ENCODE measurements at regions not wholly inside any gene's neighbourhood (a gene's known extent, or its start where the extent isn't known, plus 50 kb on each side); places are given as distances from the start of the nearest gene placed in this dataset.
A peak's percentile ranks its signal among the peaks of the same experiment; 100 is the strongest.

GRCh38 chr2:234671716-234672115 is 174.8 kb upstream of the ARL4C start:
- no peak for DNase-seq (ENCODE audit: low read depth)
- TF ChIP-seq, protein P1, sequence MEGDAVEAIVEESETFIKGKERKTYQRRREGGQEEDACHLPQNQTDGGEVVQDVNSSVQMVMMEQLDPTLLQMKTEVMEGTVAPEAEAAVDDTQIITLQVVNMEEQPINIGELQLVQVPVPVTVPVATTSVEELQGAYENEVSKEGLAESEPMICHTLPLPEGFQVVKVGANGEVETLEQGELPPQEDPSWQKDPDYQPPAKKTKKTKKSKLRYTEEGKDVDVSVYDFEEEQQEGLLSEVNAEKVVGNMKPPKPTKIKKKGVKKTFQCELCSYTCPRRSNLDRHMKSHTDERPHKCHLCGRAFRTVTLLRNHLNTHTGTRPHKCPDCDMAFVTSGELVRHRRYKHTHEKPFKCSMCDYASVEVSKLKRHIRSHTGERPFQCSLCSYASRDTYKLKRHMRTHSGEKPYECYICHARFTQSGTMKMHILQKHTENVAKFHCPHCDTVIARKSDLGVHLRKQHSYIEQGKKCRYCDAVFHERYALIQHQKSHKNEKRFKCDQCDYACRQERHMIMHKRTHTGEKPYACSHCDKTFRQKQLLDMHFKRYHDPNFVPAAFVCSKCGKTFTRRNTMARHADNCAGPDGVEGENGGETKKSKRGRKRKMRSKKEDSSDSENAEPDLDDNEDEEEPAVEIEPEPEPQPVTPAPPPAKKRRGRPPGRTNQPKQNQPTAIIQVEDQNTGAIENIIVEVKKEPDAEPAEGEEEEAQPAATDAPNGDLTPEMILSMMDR (IDR thresholded peaks at IDR 0.05; ENCODE audit: insufficient read depth, low read depth, low read length, missing control alignments) = no peak
- no peak overlapping the region for H3K4me3 ChIP-seq (ENCODE audit: low read length)

DNA sequence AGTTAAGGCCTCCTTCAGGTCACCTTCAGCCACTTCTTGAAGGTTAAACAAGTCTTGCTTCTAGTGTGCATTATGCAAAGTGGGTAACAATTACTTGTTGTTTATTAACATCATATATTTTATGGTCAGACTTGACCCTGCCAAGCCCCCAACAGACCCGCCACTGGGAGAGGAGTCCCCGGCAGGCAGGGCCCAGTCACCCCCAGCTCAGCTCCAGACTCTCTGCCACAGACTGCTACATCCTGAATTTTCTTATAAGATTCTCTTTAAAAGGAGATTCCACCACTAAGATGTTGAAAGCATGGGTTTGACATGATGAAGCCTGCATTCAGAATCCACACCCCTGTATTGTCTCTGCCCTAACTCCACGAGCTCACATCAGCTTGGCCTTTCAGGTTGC is 174.3 kb upstream of the ARL4C start:
- no peak for DNase-seq (ENCODE audit: low read depth)

DNA sequence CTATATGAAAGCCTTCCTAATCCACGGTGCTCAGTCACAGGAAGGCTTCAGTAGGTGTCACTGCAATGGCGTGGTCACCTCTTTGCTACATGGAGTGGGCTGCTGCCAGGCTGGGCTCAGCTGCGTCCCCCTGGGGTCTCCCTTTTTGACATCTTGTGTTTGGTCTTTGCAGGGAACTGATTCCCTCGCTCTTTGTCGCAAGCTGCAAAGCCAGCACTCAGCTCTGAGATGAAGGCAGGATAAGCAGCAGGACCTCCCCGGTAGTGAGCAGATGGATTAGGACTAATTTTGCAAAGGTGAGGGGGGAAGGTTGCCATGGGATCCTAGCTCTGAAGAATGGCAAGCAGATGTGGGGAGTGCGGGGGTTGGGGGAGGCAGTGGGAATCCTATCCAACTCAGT is 173.9 kb upstream of the ARL4C start:
- TF ChIP-seq, protein P1 (IDR thresholded peaks at IDR 0.05; ENCODE audit: insufficient read depth, low read depth, low read length, missing control alignments) = no peak
- H3K4me3 ChIP-seq (ENCODE audit: low read length) = no peak overlapping the region
- no peak for DNase-seq (ENCODE audit: low read depth)

More for the DNA sequence above, 174.3 kb upstream of the ARL4C start:
- no peak overlapping the region for H3K4me3 ChIP-seq (ENCODE audit: low read length)
- TF ChIP-seq, protein P1 (IDR thresholded peaks at IDR 0.05; ENCODE audit: insufficient read depth, low read depth, low read length, missing control alignments) = no peak

- no peak overlapping the region for H3K4me3 ChIP-seq (ENCODE audit: low read length)
These were observed 173.2 kb upstream of the ARL4C start for GRCh38 chr2:234670052-234670451.

GRCh38 chr2:234669621-234670020 is 172.7 kb upstream of the ARL4C start:
- no peak overlapping the region for H3K4me3 ChIP-seq (ENCODE audit: low read length)
- TF ChIP-seq, protein P1 (IDR thresholded peaks at IDR 0.05; ENCODE audit: insufficient read depth, low read depth, low read length, missing control alignments) = no peak

More at GRCh38 chr2:234670052-234670451, 173.2 kb upstream of the ARL4C start:
- DNase-seq (ENCODE audit: low read depth) = peak; percentile 93
- TF ChIP-seq, protein P1 (IDR thresholded peaks at IDR 0.05; ENCODE audit: insufficient read depth, low read depth, low read length, missing control alignments) = no peak

GRCh38 chr2:234669001-234669400 is 172.1 kb upstream of the ARL4C start:
- DNase-seq (ENCODE audit: low read depth) = no peak
- TF ChIP-seq, protein P1 (IDR thresholded peaks at IDR 0.05; ENCODE audit: insufficient read depth, low read depth, low read length, missing control alignments) = no peak

More at GRCh38 chr2:234669621-234670020, 172.7 kb upstream of the ARL4C start:
- no peak for DNase-seq (ENCODE audit: low read depth)

DNA sequence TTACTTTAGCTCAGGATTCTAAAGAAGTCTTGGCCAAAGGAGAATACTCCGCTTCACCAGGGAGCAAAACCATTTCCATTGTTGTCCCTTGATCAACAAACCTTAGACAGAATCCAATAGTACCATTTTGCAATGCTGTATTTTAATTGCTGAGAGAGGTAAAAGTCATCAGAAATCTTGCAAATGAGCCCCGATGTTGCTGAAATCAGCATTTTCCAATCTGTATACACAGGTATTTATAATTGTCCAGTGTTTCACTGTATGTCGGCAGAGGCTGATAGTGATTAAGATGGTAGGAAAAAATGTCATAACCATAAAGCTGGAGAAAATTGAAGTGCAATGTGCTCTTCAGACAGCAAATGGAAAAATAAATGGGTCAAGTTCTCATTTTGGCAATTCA is 170.0 kb upstream of the ARL4C start:
- TF ChIP-seq, protein P1 (IDR thresholded peaks at IDR 0.05; ENCODE audit: insufficient read depth, low read depth, low read length, missing control alignments) = no peak
- no peak for DNase-seq (ENCODE audit: low read depth)
- H3K4me3 ChIP-seq (ENCODE audit: low read length) = no peak overlapping the region

More at GRCh38 chr2:234669001-234669400, 172.1 kb upstream of the ARL4C start:
- no peak overlapping the region for H3K4me3 ChIP-seq (ENCODE audit: low read length)
